ENCODE measurements at regions not wholly inside any gene's neighbourhood (a gene's known extent, or its start where the extent isn't known, plus 50 kb on each side); places are given as distances from the start of the nearest gene placed in this dataset.
A peak's percentile ranks its signal among the peaks of the same experiment; 100 is the strongest.

DNA sequence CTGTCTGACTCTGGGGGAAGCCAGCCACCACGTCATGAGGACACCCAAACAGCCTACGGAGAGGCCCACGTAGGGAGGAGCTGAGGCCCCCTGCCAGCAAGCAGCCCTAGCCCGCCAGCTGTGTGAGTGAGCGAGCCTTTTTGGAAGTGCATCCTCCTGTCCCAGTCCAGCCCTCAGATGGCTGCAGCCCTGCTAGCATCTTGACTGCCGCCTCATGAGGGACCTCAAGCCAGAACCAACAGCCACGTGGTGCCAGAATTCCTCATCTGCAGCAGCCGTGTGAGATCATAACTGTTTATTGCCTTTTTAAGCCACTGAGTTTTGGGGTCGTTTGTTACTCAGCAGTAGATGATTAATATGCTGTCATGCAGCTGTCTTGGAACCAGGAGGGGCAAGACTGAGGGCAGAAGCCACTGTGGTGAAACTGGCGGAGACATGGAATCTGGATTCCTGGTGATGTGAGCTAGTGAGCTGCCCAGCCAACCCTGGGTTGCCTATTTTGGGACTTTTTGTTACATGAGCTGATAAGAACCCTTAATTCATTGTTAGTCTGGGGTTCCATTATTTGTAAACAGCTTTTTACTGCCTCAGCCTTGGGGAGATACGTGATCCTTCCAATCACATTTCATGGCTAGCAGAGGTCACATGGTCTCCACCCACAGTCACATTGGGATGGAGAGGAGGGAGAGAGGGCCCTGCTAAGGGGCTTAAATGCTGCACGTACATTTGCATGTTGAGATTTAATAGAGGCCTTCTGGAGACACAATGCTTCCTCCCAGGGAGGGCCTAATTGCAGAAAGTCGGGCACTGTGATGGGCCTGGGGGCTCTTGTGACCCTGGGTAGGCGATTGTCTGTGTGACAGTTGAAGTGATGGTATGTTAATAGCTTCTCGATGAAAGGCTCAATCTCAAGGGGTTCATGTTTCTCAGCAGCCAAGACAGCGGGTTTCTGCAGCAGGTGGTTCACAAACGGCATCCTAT, 73.8 kb downstream of the RPLP1 start:
- DNase-seq (ENCODE audit: low read depth in 2 of 2) = peak; percentile 29 to 71

GRCh38 chr15:69529141-69529540, 76.5 kb downstream of the RPLP1 start:
- H4K20me1 ChIP-seq (ENCODE audit: control insufficient read depth, extremely low read depth, insufficient read depth, low read length) = no peaks in the 10 kb centered on the region

More for the DNA sequence above, 73.8 kb downstream of the RPLP1 start:
- no peak overlapping the region for H3K4me2 ChIP-seq (ENCODE audit: extremely low read depth, insufficient read depth, low read length)
- TF ChIP-seq EZH2 (IDR thresholded peaks at IDR 0.05; ENCODE audit: low read length, missing control alignments) (no peak), CTCF (conservative IDR thresholded peaks at IDR 0.05 in 1 of 2, IDR thresholded peaks at IDR 0.05 in 1 of 2; ENCODE audit: low read depth in 1 of 2, low read length in 2 of 2) (no peak)
- H3K36me3 ChIP-seq (ENCODE audit: control insufficient read depth, insufficient read depth, low read length) = no peaks in the 10 kb centered on the region
- no peak overlapping the region for H2AFZ ChIP-seq (ENCODE audit: low read length)
- no peaks in the 10 kb centered on the region for H3K79me2 ChIP-seq (ENCODE audit: control insufficient read depth, insufficient read depth, low read length)
- no peak overlapping the region for H3K27ac ChIP-seq (ENCODE audit: insufficient read depth, low read length)
- no peak overlapping the region for H3K4me3 ChIP-seq (replicated peaks in 1 of 4; ENCODE audit: control extremely low read depth in 1 of 4, insufficient read depth in 1 of 4, low read depth in 3 of 4, low read length in 4 of 4)
- peaks cover 4% of the 10 kb centered on the region for H3K27me3 ChIP-seq (ENCODE audit: control insufficient read depth, insufficient read depth, low read length)
- no peak overlapping the region for H3K9ac ChIP-seq (ENCODE audit: insufficient read depth, low read length)
- no peaks in the 10 kb centered on the region for H3K9me3 ChIP-seq (ENCODE audit: control insufficient read depth, insufficient read depth, low read depth, low read length)
- H3K4me1 ChIP-seq (ENCODE audit: control insufficient read depth, extremely low read depth, insufficient read depth, low read length) = no peaks in the 10 kb centered on the region
- H4K20me1 ChIP-seq (ENCODE audit: control insufficient read depth, extremely low read depth, insufficient read depth, low read length) = no peaks in the 10 kb centered on the region

More at GRCh38 chr15:69529141-69529540, 76.5 kb downstream of the RPLP1 start:
- peaks cover 6% of the 10 kb centered on the region for H3K27me3 ChIP-seq (ENCODE audit: control insufficient read depth, insufficient read depth, low read length)
- H3K4me1 ChIP-seq (ENCODE audit: control insufficient read depth, extremely low read depth, insufficient read depth, low read length) = no peaks in the 10 kb centered on the region
- H3K4me2 ChIP-seq (ENCODE audit: extremely low read depth, insufficient read depth, low read length) = no peak overlapping the region
- H3K9me3 ChIP-seq (ENCODE audit: control insufficient read depth, insufficient read depth, low read depth, low read length) = no peaks in the 10 kb centered on the region
- no peak overlapping the region for H2AFZ ChIP-seq (ENCODE audit: low read length)
- no peak for DNase-seq (ENCODE audit: low read depth in 2 of 2)
- H3K27ac ChIP-seq (ENCODE audit: insufficient read depth, low read length) = no peak overlapping the region
- no peaks in the 10 kb centered on the region for H3K36me3 ChIP-seq (ENCODE audit: control insufficient read depth, insufficient read depth, low read length)
- no peaks in the 10 kb centered on the region for H3K79me2 ChIP-seq (ENCODE audit: control insufficient read depth, insufficient read depth, low read length)
- TF ChIP-seq EZH2 (IDR thresholded peaks at IDR 0.05; ENCODE audit: low read length, missing control alignments) (no peak), CTCF (conservative IDR thresholded peaks at IDR 0.05 in 1 of 2, IDR thresholded peaks at IDR 0.05 in 1 of 2; ENCODE audit: low read depth in 1 of 2, low read length in 2 of 2) (no peak)
- no peak overlapping the region for H3K4me3 ChIP-seq (replicated peaks in 1 of 4; ENCODE audit: control extremely low read depth in 1 of 4, insufficient read depth in 1 of 4, low read depth in 3 of 4, low read length in 4 of 4)
- no peak overlapping the region for H3K9ac ChIP-seq (ENCODE audit: insufficient read depth, low read length)
